ENCODE measurements at regions not wholly inside any gene's neighbourhood (a gene's known extent, or its start where the extent isn't known, plus 50 kb on each side); places are given as distances from the start of the nearest gene placed in this dataset.

DNA sequence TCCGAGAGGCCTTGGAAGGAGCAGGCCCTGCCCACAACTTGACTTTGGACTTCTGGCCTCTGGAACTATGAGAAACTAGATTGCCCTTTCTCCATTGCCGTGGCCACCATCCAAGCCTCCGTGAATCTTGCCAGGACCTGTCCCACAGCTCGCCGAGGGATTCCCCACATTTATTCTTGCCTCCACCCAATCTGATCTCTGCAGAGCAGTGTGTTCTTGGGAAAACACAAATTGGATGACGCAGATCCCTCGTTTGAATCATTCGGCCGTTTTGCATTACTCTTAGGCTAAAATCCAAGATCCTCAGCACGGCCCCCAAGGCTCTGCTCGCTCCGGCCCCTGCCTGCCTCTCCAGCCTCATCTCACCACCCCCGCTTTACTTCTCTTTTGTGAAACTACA, 364.2 kb downstream of the ZNF516 start:
- no peak for DNase-seq (ENCODE audit: low read depth)

DNA sequence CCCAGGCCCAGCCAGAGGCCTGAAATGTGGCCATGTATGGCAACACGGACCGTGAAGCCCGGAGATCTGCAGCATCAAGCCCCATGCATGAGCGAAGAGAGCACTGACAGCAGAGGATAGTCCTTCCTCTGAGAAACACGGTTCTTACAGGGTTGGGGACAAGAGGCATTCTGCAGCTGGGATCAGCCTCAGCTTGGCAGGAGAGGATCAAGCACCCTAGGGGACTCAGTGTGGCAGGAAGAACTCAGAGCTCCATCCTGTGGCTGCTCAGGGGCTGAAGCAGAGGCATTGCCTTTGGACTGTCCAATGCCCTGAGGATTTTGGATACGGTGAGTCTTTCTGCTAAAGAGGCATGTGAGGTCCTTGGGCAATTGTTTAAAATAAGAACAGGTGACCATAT, 368.7 kb downstream of the ZNF516 start:
- no peak for DNase-seq (ENCODE audit: low read depth)

DNA sequence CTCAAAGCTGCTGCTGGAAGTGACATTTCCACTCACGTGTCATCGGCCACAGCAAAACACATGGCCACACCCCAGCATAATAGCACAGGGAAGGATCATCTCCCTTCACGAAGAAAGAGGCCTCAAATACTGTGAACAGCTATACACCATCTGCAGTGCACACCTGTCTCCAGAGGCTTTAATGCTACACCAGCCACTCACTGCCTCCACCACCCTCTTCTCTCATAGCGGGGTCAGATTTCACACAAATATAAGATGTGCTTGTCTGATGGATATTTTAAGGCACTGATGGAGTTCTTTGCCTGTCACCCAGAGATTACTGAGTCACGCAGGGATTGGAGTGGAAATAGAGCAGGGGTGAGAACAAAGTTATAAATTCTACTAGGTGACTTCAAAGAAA, 374.0 kb downstream of the ZNF516 start:
- DNase-seq (ENCODE audit: low read depth) = no peak

- no peak for DNase-seq (ENCODE audit: low read depth)
These were observed 379.5 kb downstream of the ZNF516 start for GRCh38 chr18:76115580-76115979.

DNA sequence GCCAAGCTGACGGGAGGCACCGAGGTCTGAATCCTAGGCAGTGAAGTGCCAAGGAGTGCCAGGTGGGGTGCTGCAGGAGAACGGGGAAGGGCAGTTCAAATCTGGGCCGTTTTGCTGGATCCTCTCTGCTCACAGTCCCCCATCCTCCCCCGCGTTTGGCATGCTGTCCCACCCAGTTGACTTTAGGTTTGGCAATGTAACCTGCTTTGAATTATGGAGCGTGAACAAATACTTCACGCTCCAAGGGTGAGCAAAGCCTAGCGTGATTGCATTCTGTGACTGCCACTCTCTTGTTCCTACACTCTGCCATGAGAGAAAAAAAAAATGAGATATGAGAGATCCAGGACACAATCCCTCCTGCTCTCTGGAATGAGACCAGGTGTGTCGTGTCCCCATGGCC, 381.9 kb downstream of the ZNF516 start:
- no peak for DNase-seq (ENCODE audit: low read depth)

- DNase-seq (ENCODE audit: low read depth) = no peak
These were observed 392.4 kb downstream of the ZNF516 start for GRCh38 chr18:76102626-76103025.

- no peak for DNase-seq (ENCODE audit: low read depth)
These were observed 392.9 kb downstream of the ZNF516 start for GRCh38 chr18:76102156-76102555.

DNA sequence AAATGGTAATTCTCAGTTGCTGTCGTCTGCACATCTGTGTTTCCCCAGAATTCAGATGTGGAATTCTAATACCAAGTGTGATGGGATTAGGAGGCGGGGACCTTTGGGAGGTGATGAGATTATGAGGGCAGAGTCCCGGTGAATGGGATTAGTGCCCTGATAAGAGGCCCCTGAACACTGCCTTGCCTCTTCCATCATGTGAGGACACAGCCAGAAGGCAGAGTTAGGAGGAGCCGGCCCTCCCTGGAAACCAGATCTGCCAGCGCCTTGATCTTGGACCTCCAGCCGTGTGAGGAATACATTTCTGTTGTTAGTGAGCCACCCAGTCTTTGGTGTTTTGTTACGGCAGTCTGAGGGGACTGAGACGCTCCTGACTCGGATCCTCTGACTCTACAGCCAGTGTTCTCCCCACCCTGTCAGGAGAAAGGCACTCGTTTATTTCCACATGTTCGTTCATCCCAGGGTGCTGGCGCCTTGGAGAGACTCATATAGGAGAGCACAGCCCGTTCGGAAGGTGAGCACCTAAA, 395.0 kb downstream of the ZNF516 start:
- DNase-seq (ENCODE audit: low read depth) = no peak

GRCh38 chr18:76098674-76099411, 396.2 kb downstream of the ZNF516 start:
- no peak for DNase-seq (ENCODE audit: low read depth)

- no peak for DNase-seq (ENCODE audit: low read depth)
These were observed 413.5 kb downstream of the ZNF516 start for GRCh38 chr18:76081536-76081935.

- DNase-seq (ENCODE audit: low read depth) = no peak
These were observed 414.6 kb downstream of the ZNF516 start for GRCh38 chr18:76080430-76080829.

- no peak for DNase-seq (ENCODE audit: low read depth)
These were observed 419.3 kb downstream of the ZNF516 start for GRCh38 chr18:76075777-76076176.

DNA sequence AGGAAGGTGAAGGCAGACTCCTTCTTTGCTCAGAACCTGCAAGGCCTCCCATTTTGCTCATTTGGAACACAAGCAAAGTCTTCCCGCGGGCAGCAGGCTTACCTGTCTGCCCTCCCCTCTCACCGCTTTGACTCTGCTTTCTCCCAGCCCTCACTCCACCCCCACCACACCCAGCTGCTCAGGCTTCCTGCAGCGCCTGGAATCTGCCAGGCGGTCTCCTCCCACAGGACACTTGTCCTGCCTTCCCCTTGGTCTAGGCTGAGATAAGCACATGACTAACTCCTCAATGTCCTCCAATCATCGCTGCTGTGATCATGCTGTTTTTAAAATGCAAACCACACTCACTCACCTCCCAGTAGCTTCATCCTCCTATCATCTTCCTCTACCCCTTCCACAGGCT, 430.0 kb downstream of the ZNF516 start:
- DNase-seq (ENCODE audit: low read depth) = no peak

GRCh38 chr18:76058146-76058545, 436.9 kb downstream of the ZNF516 start:
- no peak for DNase-seq (ENCODE audit: low read depth)

- DNase-seq (ENCODE audit: low read depth) = no peak
These were observed 437.7 kb downstream of the ZNF516 start for GRCh38 chr18:76057386-76057785.

- DNase-seq (ENCODE audit: low read depth) = no peak
These were observed 438.5 kb downstream of the ZNF516 start for GRCh38 chr18:76056471-76057110.

GRCh38 chr18:76055578-76055977, 439.5 kb downstream of the ZNF516 start:
- DNase-seq (ENCODE audit: low read depth) = no peak

- DNase-seq (ENCODE audit: low read depth) = no peak
These were observed 440.0 kb downstream of the ZNF516 start for GRCh38 chr18:76055025-76055424.

- DNase-seq (ENCODE audit: low read depth) = no peak
These were observed 440.9 kb downstream of the ZNF516 start for GRCh38 chr18:76054156-76054555.

- no peak for DNase-seq (ENCODE audit: low read depth)
These were observed 441.5 kb downstream of the ZNF516 start for GRCh38 chr18:76053551-76053950.

DNA sequence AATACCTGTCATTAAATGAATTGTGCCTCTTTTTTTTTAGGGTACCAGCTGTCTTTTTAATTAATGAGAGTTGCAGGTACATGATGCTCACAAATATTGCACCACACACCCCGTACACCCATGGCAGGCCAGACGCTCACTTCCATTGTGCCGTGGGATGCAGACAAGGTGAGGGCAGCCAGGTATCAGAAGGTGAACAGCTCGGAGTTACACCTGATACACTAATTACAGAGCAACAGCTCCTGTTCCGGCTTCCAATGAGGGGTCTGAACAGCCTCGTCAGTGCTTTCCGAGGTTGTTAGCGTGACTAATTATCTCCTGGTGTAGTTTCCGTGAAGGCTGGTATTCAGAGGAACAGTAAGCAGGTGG, 442.8 kb downstream of the ZNF516 start:
- DNase-seq (ENCODE audit: low read depth) = no peak

GRCh38 chr18:76051396-76052226, 443.4 kb downstream of the ZNF516 start:
- no peak for DNase-seq (ENCODE audit: low read depth)

GRCh38 chr18:76046221-76046620, 448.8 kb downstream of the ZNF516 start:
- no peak for DNase-seq (ENCODE audit: low read depth)

All from fibroblast of the conjunctiva (primary cell).